CD14-positive monocyte (primary cell): ENCODE measurements at regions not wholly inside any gene's neighbourhood (a gene's known extent, or its start where the extent isn't known, plus 50 kb on each side); places are given as distances from the start of the nearest gene placed in this dataset.

Source experiments
- DNase-seq, 3 donors: peaks; one replicate each; pipeline ENCODE4 v3.0.0-alpha.2; 2011 to 2022
- H2AFZ ChIP-seq: 2 replicates; pipeline ENCODE4 v1.6.0; 2012; ENCODE audit warnings: mild to moderate bottlenecking, low read depth, low read length, inconsistent platforms; ENCODE audit not compliant: insufficient read depth, poor library complexity, severe bottlenecking
- H3K27ac ChIP-seq, 2 donors: 1 replicate in 1 of 2; 2 replicates in 1 of 2; pipeline ENCODE4 v1.5.1; 2012 to 2013; ENCODE audit warnings: low read length in 2 of 2, control low read depth in 1 of 2, inconsistent platforms in 1 of 2, low read depth in 1 of 2, mild to moderate bottlenecking in 1 of 2
- H3K27me3 ChIP-seq, 2 donors: one replicate each; pipeline versions ENCODE4 v1.6.0 to v1.6.1; 2011 to 2013; ENCODE audit warnings: low read length in 2 of 2; ENCODE audit not compliant: control insufficient read depth in 2 of 2, insufficient read depth in 2 of 2
- H3K36me3 ChIP-seq, 2 donors: replicated peaks in 1 of 2; 1 replicate in 1 of 2; 2 replicates in 1 of 2; pipeline versions ENCODE4 v1.5.1 to v1.6.1; 2012 to 2013; ENCODE audit warnings: low read length in 2 of 2, control low read depth in 1 of 2, inconsistent platforms in 1 of 2, mild to moderate bottlenecking in 1 of 2; ENCODE audit not compliant: insufficient read depth in 2 of 2, control insufficient read depth in 1 of 2
- H3K4me1 ChIP-seq, 2 donors: 1 replicate in 1 of 2; 2 replicates in 1 of 2; pipeline versions ENCODE4 v1.5.1 to v1.6.1; 2012 to 2013; ENCODE audit warnings: low read length in 2 of 2, control low read depth in 1 of 2, inconsistent platforms in 1 of 2, mild to moderate bottlenecking in 1 of 2, moderate library complexity in 1 of 2; ENCODE audit not compliant: insufficient read depth in 2 of 2, control insufficient read depth in 1 of 2
- H3K4me2 ChIP-seq: replicated peaks from 2 replicates; pipeline ENCODE3; 2012; ENCODE audit warnings: low read length, moderate library complexity, mild to moderate bottlenecking; ENCODE audit not compliant: poor library complexity, severe bottlenecking; ENCODE audit errors: extremely low read depth
- H3K4me3 ChIP-seq, 3 experiments: fragments of 200-600 bp in 1 of 3; sonication (generic) in 1 of 3; replicated peaks in 1 of 3; 1 replicate in 2 of 3; 2 replicates in 1 of 3; pipeline ENCODE4 v1.5.1; 2011 to 2013; ENCODE audit warnings: low read length in 3 of 3, mild to moderate bottlenecking in 3 of 3, control low read depth in 2 of 3, low read depth in 2 of 3, inconsistent platforms in 1 of 3, moderate library complexity in 1 of 3
- H3K79me2 ChIP-seq: 2 replicates; pipeline ENCODE4 v1.6.0; 2012; ENCODE audit warnings: mild to moderate bottlenecking, control low read depth, inconsistent platforms, low read length, moderate library complexity; ENCODE audit not compliant: insufficient read depth
- H3K9ac ChIP-seq: 2 replicates; pipeline ENCODE4 v1.6.0; 2017; ENCODE audit warnings: low read length, mild to moderate bottlenecking; ENCODE audit not compliant: insufficient read depth, poor library complexity, severe bottlenecking
- H3K9me3 ChIP-seq, 2 donors: replicated peaks in 1 of 2; 1 replicate in 1 of 2; 2 replicates in 1 of 2; pipeline versions ENCODE4 v1.5.1 to v1.6.1; 2012 to 2013; ENCODE audit warnings: low read length in 2 of 2, control low read depth in 1 of 2; ENCODE audit not compliant: control insufficient read depth in 1 of 2, insufficient read depth in 1 of 2
- H4K20me1 ChIP-seq: 2 replicates; pipeline ENCODE4 v1.6.0; 2012; ENCODE audit warnings: mild to moderate bottlenecking, low read length, control low read depth, moderate library complexity; ENCODE audit not compliant: insufficient read depth
- H3K27ac Mint-ChIP-seq, 7 donors: one replicate each; pipeline ENCODE4 v1.8.0; 2020; ENCODE audit warnings: mild to moderate bottlenecking in 7 of 7, mixed read lengths in 7 of 7, moderate library complexity in 6 of 7, inconsistent platforms in 2 of 7
- H3K27me3 Mint-ChIP-seq, 3 donors: one replicate each; pipeline ENCODE4 v1.8.0; 2021 to 2022; ENCODE audit warnings: low read depth in 3 of 3, mild to moderate bottlenecking in 3 of 3, mixed read lengths in 3 of 3, moderate library complexity in 3 of 3, inconsistent platforms in 1 of 3
- H3K36me3 Mint-ChIP-seq, 2 donors: one replicate each; pipeline ENCODE4 v1.8.0; 2020; ENCODE audit warnings: mixed read lengths in 2 of 2, inconsistent platforms in 1 of 2, mild to moderate bottlenecking in 1 of 2
- H3K4me1 Mint-ChIP-seq: one replicate; pipeline ENCODE4 v1.8.0; 2020; ENCODE audit warnings: mild to moderate bottlenecking, mixed read lengths
- H3K4me3 Mint-ChIP-seq, 2 donors: one replicate each; pipeline ENCODE4 v1.8.0; 2020; ENCODE audit warnings: mild to moderate bottlenecking in 2 of 2, mixed read lengths in 2 of 2, moderate library complexity in 1 of 2
- H3K9me3 Mint-ChIP-seq, 7 donors: one replicate each; pipeline ENCODE4 v1.8.0; 2020 to 2022; ENCODE audit warnings: mixed read lengths in 7 of 7, mild to moderate bottlenecking in 6 of 7, moderate library complexity in 6 of 7, inconsistent platforms in 2 of 7
- CTCF ChIP-seq: fragments of 200-600 bp; IDR thresholded peaks from one replicate; pipeline ENCODE4 v1.8.0; 2022; ENCODE audit warnings: antibody characterized with exemption, mild to moderate bottlenecking
- WGBS: methylation state at CpG from one replicate; pipeline ENCODE4 v1.1.5; 2013; ENCODE audit warnings: missing lambda C conversion rate; ENCODE audit not compliant: insufficient coverage; 5-methylcytosine and 5-hydroxymethylcytosine counted together
- intact Hi-C, 2 donors: fragments of 100-400 bp; cut with micrococcal nuclease; formaldehyde crosslinking; loops; one replicate each; pipeline versions ENCODE4 v1.15.0 to v1.15.1; 2023

GRCh38 chr9:13022756-13023155 lies 247.9 kb downstream of the LURAP1L start:
- Mint-ChIP-seq H3K36me3 (no peaks in the 10 kb centered on the region), H3K4me1 (no peaks in the 10 kb centered on the region), H3K27ac (no peak overlapping the region), H3K4me3 (no peak overlapping the region), H3K9me3 (peaks cover 0 to 6% (median 0%) of the 10 kb centered on the region in 7 donors), H3K27me3 (no peaks in the 10 kb centered on the region)
- 100% methylated on average over 1 of the region's 1 CpG for WGBS
- Histone ChIP-seq H3K36me3 (no peaks in the 10 kb centered on the region), H4K20me1 (no peaks in the 10 kb centered on the region), H3K4me2 (no peak overlapping the region), H3K79me2 (no peaks in the 10 kb centered on the region), H3K27me3 (no peaks in the 10 kb centered on the region), H3K27ac (no peak overlapping the region), H3K9ac (no peak overlapping the region), H3K4me3 (no peak overlapping the region), H2AFZ (no peak overlapping the region), H3K9me3 (no peaks in the 10 kb centered on the region), H3K4me1 (no peaks in the 10 kb centered on the region)
- intact Hi-C loops, result no loop called here
- TF ChIP-seq CTCF, result no peak
- DNase-seq, result no peak

- H3K9me3 Mint-ChIP-seq, result peaks cover 0 to 6% (median 0%) of the 10 kb centered on the region in 7 donors
- Histone ChIP-seq H4K20me1 (no peaks in the 10 kb centered on the region), H3K9ac (no peak overlapping the region), H3K27ac (no peak overlapping the region), H3K79me2 (no peaks in the 10 kb centered on the region), H3K4me1 (no peaks in the 10 kb centered on the region), H3K4me2 (no peak overlapping the region), H2AFZ (no peak overlapping the region), H3K4me3 (no peak overlapping the region), H3K9me3 (no peaks in the 10 kb centered on the region), H3K27me3 (no peaks in the 10 kb centered on the region), H3K36me3 (no peaks in the 10 kb centered on the region)
- no peak overlapping the region for H3K4me3 Mint-ChIP-seq
- no peak for DNase-seq
- no peak overlapping the region for H3K27ac Mint-ChIP-seq
- intact Hi-C loops, result no loop called here
- no peaks in the 10 kb centered on the region for H3K36me3 Mint-ChIP-seq
- no peak for TF ChIP-seq CTCF
- WGBS, result no CpG with 5 or more reads among the region's 2 CpGs
- H3K27me3 Mint-ChIP-seq, result no peaks in the 10 kb centered on the region
- no peaks in the 10 kb centered on the region for H3K4me1 Mint-ChIP-seq
These were observed 248.7 kb downstream of the LURAP1L start for GRCh38 chr9:13023498-13023897.
